SU-DHL-6 (cell line): ENCODE measurements at regions not wholly inside any gene's neighbourhood (a gene's known extent, or its start where the extent isn't known, plus 50 kb on each side); places are given as distances from the start of the nearest gene placed in this dataset.

ENCODE experiments used
- H2AFZ ChIP-seq: fragments of 200-600 bp; sonication (generic); 2 replicates; pipeline ENCODE4 v1.6.1; 2014; ENCODE audit warnings: low read depth, mild to moderate bottlenecking, moderate library complexity, mixed read lengths, antibody characterized with exemption, low read length; ENCODE audit not compliant: severe bottlenecking
- H3F3A ChIP-seq: fragments of 200-600 bp; shearing (Covaris generic); 2 replicates; pipeline ENCODE4 v1.6.0; 2016; ENCODE audit warnings: antibody characterized with exemption, mild to moderate bottlenecking; ENCODE audit not compliant: insufficient read depth
- H3K27ac ChIP-seq: fragments of 200-600 bp; sonication (generic); 2 replicates; pipeline ENCODE4 v1.5.1; 2016; ENCODE audit warnings: low read depth, mild to moderate bottlenecking, low read length, moderate library complexity, mixed read lengths
- H3K27me3 ChIP-seq: fragments of 200-600 bp; sonication (generic), shearing (Covaris generic); 2 replicates; pipeline ENCODE4 v1.6.0; 2014; ENCODE audit warnings: mild to moderate bottlenecking, low read length
- H3K36me3 ChIP-seq: fragments of 200-600 bp; sonication (generic); 2 replicates; pipeline ENCODE4 v1.6.1; 2014; ENCODE audit warnings: mild to moderate bottlenecking, low read length, mixed read lengths
- H3K4me2 ChIP-seq: fragments of 300-600, 200-600 bp; shearing (Covaris generic), sonication (generic); 2 replicates; pipeline ENCODE4 v1.6.0; 2014; ENCODE audit warnings: low read length, low read depth, mild to moderate bottlenecking; ENCODE audit not compliant: poor library complexity, severe bottlenecking
- H3K4me3 ChIP-seq: fragments of 200-600 bp; sonication (generic); 2 replicates; pipeline ENCODE4 v1.5.1; 2014; ENCODE audit warnings: antibody characterized with exemption, low read length, mild to moderate bottlenecking, mixed read lengths; ENCODE audit not compliant: insufficient read depth, poor library complexity, severe bottlenecking
- H3K79me2 ChIP-seq: fragments of 200-600 bp; sonication (generic); 2 replicates; pipeline ENCODE4 v1.6.1; 2014; ENCODE audit warnings: mild to moderate bottlenecking, low read length, moderate library complexity; ENCODE audit not compliant: insufficient read depth
- H3K9ac ChIP-seq: fragments of 200-600 bp; sonication (generic); 2 replicates; pipeline ENCODE4 v1.7.0; 2014; ENCODE audit warnings: mild to moderate bottlenecking, low read length
- H3K9me2 ChIP-seq: fragments of 200-600 bp; sonication (generic); replicated peaks from 2 replicates; pipeline ENCODE4 v1.6.1; 2014; ENCODE audit warnings: low read length; ENCODE audit not compliant: insufficient read depth
- H3K9me3 ChIP-seq: fragments of 200-600 bp; sonication (generic); 2 replicates; pipeline ENCODE4 v1.6.1; 2014; ENCODE audit warnings: low read length, mixed read lengths; ENCODE audit not compliant: insufficient read depth
- H4K20me1 ChIP-seq: fragments of 200-600 bp; sonication (generic); 2 replicates; pipeline ENCODE4 v1.6.1; 2014; ENCODE audit warnings: low read depth, mild to moderate bottlenecking, antibody characterized with exemption, low read length, moderate library complexity, mixed read lengths
- EZH2phosphoT487 ChIP-seq: fragments of 200-600 bp; sonication (generic), shearing (Covaris generic); conservative IDR thresholded peaks from 2 replicates; pipeline ENCODE4 v1.6.1; 2018; ENCODE audit warnings: mild to moderate bottlenecking, antibody characterized with exemption, low read length, moderate library complexity, mixed read lengths
- TF ChIP-seq, protein P1 (sequence below): fragments of 200-600 bp; sonication (generic); IDR thresholded peaks from one replicate; pipeline ENCODE4 v1.5.1; 2017; ENCODE audit warnings: antibody characterized with exemption, mild to moderate bottlenecking, low read length, moderate library complexity; ENCODE audit not compliant: insufficient read depth, poor library complexity, severe bottlenecking

DNA sequence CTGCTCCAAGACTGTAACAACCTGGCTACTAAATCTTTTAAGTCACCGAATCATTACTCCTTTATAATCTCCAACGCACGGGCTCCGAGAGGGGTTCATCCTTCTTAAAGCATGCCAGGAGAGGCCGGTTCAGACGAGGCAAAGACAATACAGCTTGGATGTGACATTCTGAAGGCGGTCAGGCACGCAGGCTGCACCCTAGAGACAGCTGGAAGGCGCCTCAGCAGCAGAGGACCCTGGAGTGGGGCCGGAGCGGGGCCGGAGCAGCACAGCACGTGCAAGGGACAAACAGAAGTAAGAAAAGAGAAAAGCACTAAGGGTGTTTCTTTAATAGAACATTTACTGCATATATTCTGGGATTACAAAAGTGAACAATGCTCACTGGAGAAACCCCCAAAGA lies 97.8 kb upstream of the PPP2R2D start:
- Histone ChIP-seq H3F3A (no peaks in the 10 kb centered on the region), H3K27me3 (no peaks in the 10 kb centered on the region), H3K9ac (no peak overlapping the region), H3K9me2 (no peaks in the 10 kb centered on the region), H4K20me1 (no peaks in the 10 kb centered on the region), H3K9me3 (no peaks in the 10 kb centered on the region; the same call in 1 of the 2 replicates), H3K4me3 (no peak overlapping the region), H3K79me2 (no peaks in the 10 kb centered on the region), H2AFZ (no peak overlapping the region), H3K36me3 (no peaks in the 10 kb centered on the region), H3K4me2 (no peak overlapping the region), H3K27ac (no peak overlapping the region)
- TF ChIP-seq EZH2phosphoT487, result no peak
- TF ChIP-seq, protein P1, sequence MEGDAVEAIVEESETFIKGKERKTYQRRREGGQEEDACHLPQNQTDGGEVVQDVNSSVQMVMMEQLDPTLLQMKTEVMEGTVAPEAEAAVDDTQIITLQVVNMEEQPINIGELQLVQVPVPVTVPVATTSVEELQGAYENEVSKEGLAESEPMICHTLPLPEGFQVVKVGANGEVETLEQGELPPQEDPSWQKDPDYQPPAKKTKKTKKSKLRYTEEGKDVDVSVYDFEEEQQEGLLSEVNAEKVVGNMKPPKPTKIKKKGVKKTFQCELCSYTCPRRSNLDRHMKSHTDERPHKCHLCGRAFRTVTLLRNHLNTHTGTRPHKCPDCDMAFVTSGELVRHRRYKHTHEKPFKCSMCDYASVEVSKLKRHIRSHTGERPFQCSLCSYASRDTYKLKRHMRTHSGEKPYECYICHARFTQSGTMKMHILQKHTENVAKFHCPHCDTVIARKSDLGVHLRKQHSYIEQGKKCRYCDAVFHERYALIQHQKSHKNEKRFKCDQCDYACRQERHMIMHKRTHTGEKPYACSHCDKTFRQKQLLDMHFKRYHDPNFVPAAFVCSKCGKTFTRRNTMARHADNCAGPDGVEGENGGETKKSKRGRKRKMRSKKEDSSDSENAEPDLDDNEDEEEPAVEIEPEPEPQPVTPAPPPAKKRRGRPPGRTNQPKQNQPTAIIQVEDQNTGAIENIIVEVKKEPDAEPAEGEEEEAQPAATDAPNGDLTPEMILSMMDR, result no peak

DNA sequence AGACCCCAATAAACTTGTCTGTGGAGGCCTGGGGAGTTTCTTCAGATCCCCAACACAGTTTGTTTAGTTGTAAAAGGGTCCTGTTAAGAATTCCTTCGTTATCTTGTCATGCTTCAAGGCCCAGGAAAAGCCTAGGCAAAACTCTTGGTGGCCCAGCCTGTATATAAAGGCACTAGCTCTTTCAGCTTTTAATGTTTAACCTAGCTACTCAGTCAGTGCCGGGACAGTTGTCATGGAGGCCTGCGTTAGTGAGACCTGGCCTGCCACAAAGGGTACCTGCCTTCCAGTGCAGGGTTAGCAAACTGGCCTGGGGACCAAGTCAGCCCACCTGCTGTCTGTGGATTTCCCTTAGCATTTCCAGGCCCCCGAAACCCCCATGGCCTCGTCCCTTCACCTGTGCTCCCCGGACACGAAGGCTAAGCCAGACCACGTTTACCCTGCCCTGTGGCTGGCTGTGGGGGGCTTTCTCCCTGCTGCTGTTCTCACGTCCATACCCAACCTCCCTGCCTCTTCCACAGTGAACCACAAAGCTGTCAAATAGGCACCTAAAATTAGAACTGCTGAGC lies 96.9 kb upstream of the PPP2R2D start:
- no peaks in the 10 kb centered on the region for H3K9me2 ChIP-seq
- no peak overlapping the region for H3K4me3 ChIP-seq
- H3K79me2 ChIP-seq, result no peaks in the 10 kb centered on the region
- no peaks in the 10 kb centered on the region for H3K36me3 ChIP-seq
- H2AFZ ChIP-seq, result no peak overlapping the region
- no peaks in the 10 kb centered on the region for H3F3A ChIP-seq
- H3K27me3 ChIP-seq, result no peaks in the 10 kb centered on the region
- no peak for TF ChIP-seq EZH2phosphoT487
- TF ChIP-seq, protein P1, result no peak
- no peaks in the 10 kb centered on the region; the same call in 1 of the 2 replicates for H3K9me3 ChIP-seq
- H3K4me2 ChIP-seq, result no peak overlapping the region
- no peak overlapping the region for H3K27ac ChIP-seq
- no peak overlapping the region for H3K9ac ChIP-seq
- H4K20me1 ChIP-seq, result no peaks in the 10 kb centered on the region

DNA sequence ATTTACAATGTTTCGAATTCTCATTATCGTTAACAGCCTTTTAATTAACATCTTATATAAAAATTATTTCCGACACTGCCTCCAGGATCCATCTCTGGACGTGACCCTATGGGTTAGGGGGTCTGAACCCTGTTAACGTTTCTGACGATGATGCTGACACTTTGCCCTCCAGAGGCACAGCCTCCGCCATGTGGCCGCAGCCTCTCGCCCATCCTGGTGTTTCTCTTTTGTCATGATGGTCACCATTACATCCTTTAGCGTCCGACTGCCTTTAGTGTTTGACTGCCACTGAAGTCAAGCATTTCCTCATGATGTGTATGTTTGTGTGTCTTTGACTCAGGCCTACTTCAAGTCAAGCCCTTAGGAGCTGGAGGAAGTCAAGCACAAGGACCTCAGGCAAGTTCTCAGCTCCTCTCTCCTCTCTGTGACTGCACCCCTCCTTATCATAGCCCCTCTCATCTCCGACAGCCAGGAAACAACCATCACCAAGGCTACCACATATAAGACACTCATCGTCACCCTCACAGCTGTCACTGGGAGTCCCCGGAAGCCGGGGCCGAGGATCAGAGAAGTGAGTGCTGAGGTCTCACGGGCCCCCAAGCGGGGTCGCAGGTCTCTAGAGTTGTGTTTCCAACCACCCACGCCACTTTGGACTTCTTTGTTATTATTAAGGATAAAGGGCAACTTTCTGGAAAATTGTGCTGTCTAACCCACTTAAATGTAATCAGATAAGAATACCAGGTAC lies 96.1 kb upstream of the PPP2R2D start:
- Histone ChIP-seq H3K4me2 (no peak overlapping the region), H3K27ac (no peak overlapping the region), H4K20me1 (no peaks in the 10 kb centered on the region), H3K79me2 (no peaks in the 10 kb centered on the region), H3K36me3 (no peaks in the 10 kb centered on the region), H3K9me3 (no peaks in the 10 kb centered on the region; the same call in 1 of the 2 replicates), H3K4me3 (no peak overlapping the region), H3K27me3 (no peaks in the 10 kb centered on the region), H3F3A (no peaks in the 10 kb centered on the region), H3K9ac (no peak overlapping the region), H2AFZ (no peak overlapping the region), H3K9me2 (no peaks in the 10 kb centered on the region)
- TF ChIP-seq, protein P1, result no peak
- TF ChIP-seq EZH2phosphoT487, result no peak
